GF-D8 (cell line): ENCODE measurements at regions not wholly inside any gene's neighbourhood (a gene's known extent, or its start where the extent isn't known, plus 50 kb on each side); places are given as distances from the start of the nearest gene placed in this dataset.
"Not testable (repeated sequence)": the region's sequence is repeated elsewhere in the genome, so short reads cannot be mapped to it uniquely, and the experiment has no call there.

Source experiments
- DNase-seq: peaks from one replicate; lab custom pipeline; 2025; lab: John Stamatoyannopoulos, UW

- DNase-seq: no peak
Observed at GRCh38 chr9:78714576-78714975, 417.7 kb downstream of the PSAT1 start.

- not testable (repeated sequence) for DNase-seq
Observed at GRCh38 chr9:78719029-78719428, 422.1 kb downstream of the PSAT1 start.

GRCh38 chr9:78724896-78725295 is 428.0 kb downstream of the PSAT1 start:
- DNase-seq: no peak

GRCh38 chr9:78725503-78725902 is 428.6 kb downstream of the PSAT1 start:
- DNase-seq: no peak

- DNase-seq: no peak
Observed at GRCh38 chr9:78745331-78745730, 448.4 kb downstream of the PSAT1 start.

DNA sequence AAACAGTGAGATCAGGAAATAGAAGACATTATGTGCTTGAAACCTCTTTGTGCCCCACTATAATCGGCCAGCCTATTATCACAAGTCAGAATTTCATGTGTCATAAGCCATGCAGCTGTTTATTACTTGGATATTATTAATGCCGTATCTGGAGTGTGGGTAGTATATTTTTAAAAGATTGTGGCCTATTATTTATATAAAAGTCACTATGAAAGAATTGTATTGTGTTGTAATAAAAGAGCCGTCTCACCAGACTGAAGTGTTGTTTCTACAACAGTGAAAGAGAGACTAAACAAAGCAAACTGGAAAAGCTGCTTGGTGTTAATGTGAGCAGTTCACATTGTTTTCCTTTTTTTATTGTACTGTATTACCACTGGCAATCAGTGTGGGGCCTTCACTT is 449.1 kb downstream of the PSAT1 start:
- no peak for DNase-seq

GRCh38 chr9:78753039-78753438 is 456.1 kb downstream of the PSAT1 start:
- DNase-seq: no peak

- no peak for DNase-seq
Observed at GRCh38 chr9:78756813-78757510, 460.0 kb downstream of the PSAT1 start.

DNA sequence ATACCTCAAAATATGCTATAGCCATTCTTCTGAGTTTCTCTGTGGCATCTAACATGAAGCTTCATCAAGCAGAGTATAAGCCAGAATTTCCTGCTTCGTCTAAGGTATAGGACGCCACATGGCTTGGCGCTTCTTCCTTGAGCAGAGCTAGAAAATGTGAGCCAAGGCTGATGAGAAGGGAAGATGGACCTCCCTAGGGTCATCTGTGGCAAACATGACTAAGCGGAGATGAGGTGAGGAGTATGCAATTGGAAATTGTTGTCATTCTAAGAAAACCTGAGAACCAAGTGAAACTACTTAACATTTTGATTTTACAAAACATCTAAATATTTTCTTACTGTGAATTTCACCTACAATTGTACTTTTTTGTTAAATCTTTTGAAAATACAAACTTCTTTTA is 466.5 kb downstream of the PSAT1 start:
- no peak for DNase-seq

GRCh38 chr9:78765861-78766260 is 468.9 kb downstream of the PSAT1 start:
- DNase-seq: no peak

DNA sequence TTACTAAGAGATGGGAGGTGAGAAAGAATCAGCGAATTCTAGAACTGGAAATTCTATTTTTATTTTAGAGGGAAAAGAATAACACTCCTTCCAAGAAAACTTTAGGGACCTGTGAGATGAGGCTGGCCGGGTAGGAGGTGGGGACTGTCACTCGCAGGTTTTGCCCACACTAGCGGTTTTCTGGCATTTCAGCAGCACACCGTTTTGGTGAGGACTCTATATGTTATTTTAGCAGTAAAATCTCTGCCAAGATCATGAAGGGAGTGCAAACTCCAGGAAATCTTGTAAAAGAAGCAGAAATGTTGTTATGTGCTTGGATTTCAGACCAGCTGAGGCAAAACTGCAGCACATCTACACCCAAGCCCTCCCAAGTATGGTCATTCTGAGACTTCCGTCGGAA is 470.6 kb downstream of the PSAT1 start:
- DNase-seq: no peak

DNA sequence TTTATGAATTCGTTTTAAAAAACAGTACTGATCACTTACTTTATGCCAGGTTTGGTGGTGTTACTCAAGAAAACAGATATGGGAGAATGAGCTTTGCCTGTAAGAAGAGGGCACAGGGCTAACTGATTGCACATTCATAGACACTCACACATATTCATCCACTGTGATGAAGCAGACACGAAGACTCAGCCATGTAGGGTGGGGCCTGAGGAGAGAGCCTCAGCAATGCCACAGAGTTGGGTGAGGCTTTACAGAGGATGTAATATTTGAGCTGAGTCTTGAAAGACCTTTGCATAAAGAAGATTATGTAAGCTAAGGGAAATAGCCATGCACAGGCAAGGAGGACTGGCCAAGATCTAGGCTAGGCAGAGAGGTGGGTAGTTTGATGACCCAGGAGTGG is 472.8 kb downstream of the PSAT1 start:
- no peak for DNase-seq

DNA sequence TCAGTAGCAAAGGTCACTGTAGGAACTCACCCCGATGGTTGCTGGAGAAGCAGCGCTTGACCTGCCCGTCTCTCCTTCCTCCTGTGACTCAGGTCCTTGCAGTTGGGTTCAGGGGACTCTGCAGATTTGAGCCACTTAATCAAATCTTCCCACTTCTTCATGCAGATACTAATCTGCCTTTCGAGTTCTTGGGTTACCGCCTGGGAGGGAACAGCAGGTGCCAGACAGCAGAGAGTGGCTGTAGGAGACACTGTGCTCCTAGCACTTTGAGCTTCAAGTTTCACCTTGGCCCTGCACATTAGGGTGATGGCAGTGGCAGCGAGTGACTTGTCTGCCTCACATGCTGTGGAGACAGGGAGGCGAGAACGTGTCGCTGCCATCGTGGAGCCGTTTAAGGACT is 478.3 kb downstream of the PSAT1 start:
- no peak for DNase-seq

- DNase-seq: no peak
Observed at GRCh38 chr9:78775696-78776295, 478.9 kb downstream of the PSAT1 start.

GRCh38 chr9:78777747-78778146 is 480.8 kb downstream of the PSAT1 start:
- DNase-seq: no peak

GRCh38 chr9:78778318-78778717 is 481.4 kb downstream of the PSAT1 start:
- no peak for DNase-seq

GRCh38 chr9:78778861-78779374 is 482.0 kb downstream of the PSAT1 start:
- no peak for DNase-seq

- no peak for DNase-seq
Observed at GRCh38 chr9:78781681-78782080, 484.8 kb downstream of the PSAT1 start.

DNA sequence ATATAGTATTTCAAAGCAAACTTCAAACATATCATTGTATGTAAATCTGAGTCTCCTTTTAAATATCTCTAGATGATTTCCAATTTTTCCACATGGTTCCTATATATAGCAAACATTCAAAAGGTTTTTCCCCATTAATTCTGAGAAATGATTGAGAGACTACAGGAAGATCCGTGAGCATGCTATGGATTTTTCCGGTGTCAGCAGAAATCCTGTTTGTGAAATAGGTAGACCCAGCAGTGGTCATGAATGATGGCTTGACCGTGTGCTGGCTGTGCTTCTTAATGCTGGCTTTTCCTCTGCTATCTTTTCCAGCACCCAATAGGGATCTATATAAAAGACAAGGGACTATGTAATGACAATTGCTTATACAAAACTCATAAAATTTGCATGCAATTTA is 485.3 kb downstream of the PSAT1 start:
- DNase-seq: no peak

DNA sequence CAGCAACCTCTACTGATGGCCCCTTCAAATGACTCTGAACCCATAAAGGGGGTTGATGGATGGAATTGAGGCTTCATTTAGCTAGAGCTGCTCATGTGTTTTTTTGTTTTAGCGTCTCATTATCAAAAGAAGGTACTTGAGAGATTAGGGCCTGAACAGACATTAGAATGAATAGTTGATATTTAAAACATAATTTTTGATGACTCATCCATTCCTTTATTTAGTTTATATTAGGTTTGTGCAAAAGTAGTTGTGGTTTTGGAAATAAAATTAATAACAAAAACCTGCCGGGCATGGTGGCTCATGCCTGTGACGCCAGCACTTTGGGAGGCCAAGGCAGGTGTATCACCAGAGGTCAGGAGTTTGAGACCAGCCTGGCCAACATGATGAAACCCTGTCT is 485.9 kb downstream of the PSAT1 start:
- DNase-seq: no peak

GRCh38 chr9:78783743-78784142 is 486.8 kb downstream of the PSAT1 start:
- DNase-seq: no peak

DNA sequence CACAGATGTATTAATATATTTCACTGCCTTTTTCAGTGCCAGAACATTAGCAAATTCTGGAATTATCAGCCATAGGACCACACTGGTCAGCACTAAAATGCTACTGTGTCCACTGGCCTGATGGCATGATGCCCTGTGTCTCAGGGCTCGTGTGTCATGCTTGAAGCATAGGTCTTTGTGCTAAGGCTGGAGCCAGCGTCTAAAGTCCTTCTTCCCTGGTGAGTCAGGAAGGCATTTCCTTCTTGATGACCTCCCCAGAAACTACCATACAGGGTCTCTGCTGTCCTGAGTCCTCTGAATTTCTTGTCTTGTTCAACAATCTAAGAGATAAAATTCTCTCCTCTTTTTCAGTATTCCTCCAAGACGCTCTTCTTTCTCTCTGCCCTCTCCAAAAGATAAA is 489.9 kb downstream of the PSAT1 start:
- no peak for DNase-seq

DNA sequence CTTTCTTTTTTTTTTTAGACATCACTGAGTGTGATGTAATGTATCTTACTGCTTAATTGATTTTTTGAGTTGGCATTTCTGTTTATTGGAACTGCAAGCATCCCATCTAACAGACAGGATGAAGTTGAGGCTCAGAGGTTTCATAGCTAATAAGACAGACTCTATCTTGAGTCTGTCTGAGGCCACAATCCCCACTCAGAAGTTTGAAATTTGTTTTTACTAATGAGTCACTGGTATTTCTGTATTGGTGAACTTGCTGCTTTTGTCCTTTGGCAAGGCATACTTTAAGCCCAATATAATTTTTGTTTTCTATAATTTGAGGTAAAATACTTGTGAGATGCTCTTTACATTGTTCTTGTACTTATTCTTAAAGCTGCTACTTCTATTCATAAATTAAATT is 491.2 kb downstream of the PSAT1 start:
- DNase-seq: no peak

- no peak for DNase-seq
Observed at GRCh38 chr9:78791779-78792178, 494.9 kb downstream of the PSAT1 start.
